HCT116 (cell line): ENCODE measurements at regions not wholly inside any gene's neighbourhood (a gene's known extent, or its start where the extent isn't known, plus 50 kb on each side); places are given as distances from the start of the nearest gene placed in this dataset.

Source experiments
- CTCF ChIP-seq, 3 experiments: fragments of 200-600 bp in 1 of 3; sonication (generic) in 1 of 3; IDR thresholded peaks in 2 of 3; conservative IDR thresholded peaks in 1 of 3; 2 replicates each; pipeline ENCODE4 v1.5.1; 2012 to 2017; ENCODE audit warnings: low read depth in 2 of 3, low read length in 2 of 3, antibody characterized with exemption in 1 of 3, borderline replicate concordance in 1 of 3, control low read depth in 1 of 3, mild to moderate bottlenecking in 1 of 3, mixed read lengths in 1 of 3, mixed run types in 1 of 3, moderate library complexity in 1 of 3; ENCODE audit not compliant: insufficient read depth in 1 of 3
- REST ChIP-seq: IDR thresholded peaks from 2 replicates; pipeline ENCODE4 v1.6.1; 2012; ENCODE audit warnings: low read depth

- no peak for TF ChIP-seq REST
- TF ChIP-seq CTCF (IDR thresholded peaks at IDR 0.05 in 2 of 3, conservative IDR thresholded peaks at IDR 0.05 in 1 of 3; ENCODE audit: borderline replicate concordance in 1 of 3, insufficient read depth in 1 of 3, low read depth in 2 of 3, low read length in 2 of 3), result no peak
Observed at GRCh38 chr7:68218461-68218860, 1221.8 kb downstream of the TYW1 start.
